HFFc6 (cell line): ENCODE measurements at regions not wholly inside any gene's neighbourhood (a gene's known extent, or its start where the extent isn't known, plus 50 kb on each side); places are given as distances from the start of the nearest gene placed in this dataset.
A peak's percentile ranks its signal among the peaks of the same experiment; 100 is the strongest.
"Not testable (repeated sequence)": the region's sequence is repeated elsewhere in the genome, so short reads cannot be mapped to it uniquely, and the experiment has no call there.

Experiments used
- DNase-seq: peaks from one replicate; pipeline ENCODE4 v3.0.0-alpha.2; 2018
- H3K27ac Mint-ChIP-seq: 2 replicates; pipeline ENCODE4 v1.8.0; 2020; ENCODE audit warnings: mild to moderate bottlenecking, mixed read lengths
- H3K27me3 Mint-ChIP-seq: 2 replicates; pipeline ENCODE4 v1.8.0; 2021; ENCODE audit warnings: mild to moderate bottlenecking, moderate library complexity, mixed read lengths; ENCODE audit not compliant: insufficient read depth
- H3K36me3 Mint-ChIP-seq: 2 replicates; pipeline ENCODE4 v1.8.0; 2021; ENCODE audit warnings: low read depth, mixed read lengths
- H3K4me1 Mint-ChIP-seq: 2 replicates; pipeline ENCODE4 v1.8.0; 2020; ENCODE audit warnings: low read depth, mixed read lengths
- H3K4me3 Mint-ChIP-seq: 2 replicates; pipeline ENCODE4 v1.8.0; 2020; ENCODE audit warnings: mild to moderate bottlenecking, moderate library complexity, mixed read lengths
- H3K9me3 Mint-ChIP-seq: 2 replicates; pipeline ENCODE4 v1.8.0; 2020; ENCODE audit warnings: mild to moderate bottlenecking, mixed read lengths
- CTCF ChIP-seq: fragments of 200-600 bp; sonication (generic); IDR thresholded peaks from 2 replicates; pipeline ENCODE4 v1.5.0; 2021; ENCODE audit warnings: antibody characterized with exemption, mild to moderate bottlenecking

- no peak for TF ChIP-seq CTCF
- Mint-ChIP-seq H3K4me3 (no peak overlapping the region), H3K27ac (no peak overlapping the region), H3K9me3 (peaks cover 13% of the 10 kb centered on the region), H3K27me3 (no peaks in the 10 kb centered on the region; the same call in 1 of the 2 replicates), H3K36me3 (no peaks in the 10 kb centered on the region), H3K4me1 (no peaks in the 10 kb centered on the region)
- DNase-seq, result no peak
Measured at GRCh38 chr5:50343715-50344114, 97.4 kb downstream of the EMB start.

DNA sequence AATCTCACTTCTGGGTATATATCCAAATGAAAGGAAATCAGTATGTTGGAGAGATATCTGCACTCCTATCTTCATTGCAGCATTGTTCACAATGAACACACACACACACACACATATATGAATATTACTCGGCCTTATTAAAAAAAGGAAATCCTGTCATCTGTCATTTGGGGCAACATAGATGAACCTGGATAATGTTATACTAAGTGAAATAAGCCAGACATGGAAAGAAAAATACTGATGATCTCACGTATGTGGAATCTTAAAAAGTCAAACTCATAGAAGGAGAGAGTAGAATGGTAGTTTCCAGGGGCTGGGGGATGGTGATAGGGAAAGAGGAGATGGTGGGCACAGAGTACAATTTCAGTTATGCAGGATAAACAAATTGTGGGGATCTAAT lies 100.3 kb downstream of the EMB start:
- Mint-ChIP-seq H3K27me3 (no peaks in the 10 kb centered on the region; the same call in 1 of the 2 replicates), H3K27ac (no peak overlapping the region), H3K4me1 (no peaks in the 10 kb centered on the region), H3K36me3 (no peaks in the 10 kb centered on the region), H3K4me3 (no peak overlapping the region), H3K9me3 (peaks cover 11% of the 10 kb centered on the region)
- TF ChIP-seq CTCF, result no peak
- DNase-seq, result no peak

GRCh38 chr5:50330633-50331032 lies 110.5 kb downstream of the EMB start:
- not testable (repeated sequence) for H3K27me3 Mint-ChIP-seq, DNase-seq, H3K4me3 Mint-ChIP-seq, H3K36me3 Mint-ChIP-seq, H3K27ac Mint-ChIP-seq, H3K4me1 Mint-ChIP-seq
- H3K9me3 Mint-ChIP-seq, result peaks cover 29% of the 10 kb centered on the region

- no peak for DNase-seq
- no peaks in the 10 kb centered on the region; the same call in 1 of the 2 replicates for H3K27me3 Mint-ChIP-seq
- no peak overlapping the region for H3K4me3 Mint-ChIP-seq
- TF ChIP-seq CTCF, result no peak
- H3K36me3 Mint-ChIP-seq, result peaks cover 5% of the 10 kb centered on the region; the same call in 1 of the 2 replicates
- H3K4me1 Mint-ChIP-seq, result no peaks in the 10 kb centered on the region
- H3K27ac Mint-ChIP-seq, result no peak overlapping the region
- peaks cover 21% of the 10 kb centered on the region for H3K9me3 Mint-ChIP-seq
Measured at GRCh38 chr5:50328193-50328729, 112.8 kb downstream of the EMB start.

- peak; percentile 6 for DNase-seq
- Mint-ChIP-seq H3K27me3 (no peaks in the 10 kb centered on the region), H3K4me1 (no peaks in the 10 kb centered on the region), H3K36me3 (no peaks in the 10 kb centered on the region), H3K4me3 (no peak overlapping the region), H3K27ac (no peak overlapping the region), H3K9me3 (no peaks in the 10 kb centered on the region)
- TF ChIP-seq CTCF, result peak; percentile 91
Measured at GRCh38 chr5:50325237-50325832, 115.8 kb downstream of the EMB start.

- TF ChIP-seq CTCF, result peak; percentile 43; the same call in 1 of the 2 replicates
- Mint-ChIP-seq H3K27me3 (no peaks in the 10 kb centered on the region), H3K4me1 (no peaks in the 10 kb centered on the region), H3K27ac (no peak overlapping the region), H3K9me3 (no peaks in the 10 kb centered on the region; the same call in 1 of the 2 replicates), H3K36me3 (no peaks in the 10 kb centered on the region), H3K4me3 (no peak overlapping the region)
- DNase-seq, result no peak
Measured at GRCh38 chr5:50320131-50320749, 120.8 kb downstream of the EMB start.
